Left ventricle myocardium inferior (tissue), 1 donor: ENCODE measurements at regions not wholly inside any gene's neighbourhood (a gene's known extent, or its start where the extent isn't known, plus 50 kb on each side); places are given as distances from the start of the nearest gene placed in this dataset.
A peak's percentile ranks its signal among the peaks of the same experiment; 100 is the strongest.

Experiments
- DNase-seq: peaks from one replicate; pipeline ENCODE4 v3.0.0-alpha.2; 2020
- H3K27ac ChIP-seq: fragments of 200-600 bp; replicated peaks from 2 replicates; pipeline ENCODE4 v1.8.0; 2021
- H3K27me3 ChIP-seq: fragments of 200-600 bp; 2 replicates; pipeline ENCODE4 v1.8.0; 2021; ENCODE audit warnings: low read depth
- H3K36me3 ChIP-seq: fragments of 200-600 bp; 2 replicates; pipeline ENCODE4 v1.8.0; 2021
- H3K4me1 ChIP-seq: fragments of 200-600 bp; 2 replicates; pipeline ENCODE4 v1.8.0; 2021
- H3K4me3 ChIP-seq: fragments of 200-600 bp; 2 replicates; pipeline ENCODE4 v1.8.0; 2021; ENCODE audit warnings: mild to moderate bottlenecking, moderate library complexity
- H3K9me3 ChIP-seq: fragments of 200-600 bp; replicated peaks from 2 replicates; pipeline ENCODE4 v1.8.0; 2021
- intact Hi-C: fragments of 100-400 bp; cut with micrococcal nuclease; formaldehyde crosslinking; loops from one replicate; pipeline ENCODE4 v1.11.0; 2022
- TF ChIP-seq, protein P1 (sequence below): fragments of 200-600 bp; IDR thresholded peaks from 2 replicates; pipeline ENCODE4 v1.8.0; 2021; ENCODE audit warnings: antibody characterized with exemption, mild to moderate bottlenecking, borderline replicate concordance
- donor health status: DM: no; HTN: yes; CAD: no; lungs with severe emphysema.

DNA sequence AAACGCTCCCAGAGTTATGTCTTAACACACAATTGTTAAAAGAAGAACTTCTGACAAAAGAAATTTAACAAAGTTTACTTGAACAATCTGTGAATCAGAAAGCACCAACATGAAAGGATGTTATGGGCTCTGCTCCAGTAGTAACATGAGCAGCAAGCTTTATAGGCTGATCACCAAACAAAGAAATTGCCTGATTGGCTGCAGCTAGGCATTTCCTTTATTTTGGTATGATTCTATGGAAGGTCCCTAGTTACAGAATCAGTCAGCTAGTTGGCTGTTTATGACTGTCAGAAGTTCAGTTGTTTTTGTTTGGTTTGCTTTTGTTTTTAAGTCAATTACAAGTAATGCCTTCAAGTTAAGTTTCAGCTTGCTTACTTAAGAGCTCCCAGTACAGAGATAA is 102.4 kb upstream of the SMC2 start:
- H3K27ac ChIP-seq = no peak overlapping the region
- no peak overlapping the region for H3K4me3 ChIP-seq
- no peaks in the 10 kb centered on the region for H3K9me3 ChIP-seq
- H3K36me3 ChIP-seq = no peaks in the 10 kb centered on the region
- no peak for DNase-seq
- intact Hi-C loops = no loop called here
- no peaks in the 10 kb centered on the region for H3K27me3 ChIP-seq
- H3K4me1 ChIP-seq = no peaks in the 10 kb centered on the region
- TF ChIP-seq, protein P1, sequence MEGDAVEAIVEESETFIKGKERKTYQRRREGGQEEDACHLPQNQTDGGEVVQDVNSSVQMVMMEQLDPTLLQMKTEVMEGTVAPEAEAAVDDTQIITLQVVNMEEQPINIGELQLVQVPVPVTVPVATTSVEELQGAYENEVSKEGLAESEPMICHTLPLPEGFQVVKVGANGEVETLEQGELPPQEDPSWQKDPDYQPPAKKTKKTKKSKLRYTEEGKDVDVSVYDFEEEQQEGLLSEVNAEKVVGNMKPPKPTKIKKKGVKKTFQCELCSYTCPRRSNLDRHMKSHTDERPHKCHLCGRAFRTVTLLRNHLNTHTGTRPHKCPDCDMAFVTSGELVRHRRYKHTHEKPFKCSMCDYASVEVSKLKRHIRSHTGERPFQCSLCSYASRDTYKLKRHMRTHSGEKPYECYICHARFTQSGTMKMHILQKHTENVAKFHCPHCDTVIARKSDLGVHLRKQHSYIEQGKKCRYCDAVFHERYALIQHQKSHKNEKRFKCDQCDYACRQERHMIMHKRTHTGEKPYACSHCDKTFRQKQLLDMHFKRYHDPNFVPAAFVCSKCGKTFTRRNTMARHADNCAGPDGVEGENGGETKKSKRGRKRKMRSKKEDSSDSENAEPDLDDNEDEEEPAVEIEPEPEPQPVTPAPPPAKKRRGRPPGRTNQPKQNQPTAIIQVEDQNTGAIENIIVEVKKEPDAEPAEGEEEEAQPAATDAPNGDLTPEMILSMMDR = no peak

DNA sequence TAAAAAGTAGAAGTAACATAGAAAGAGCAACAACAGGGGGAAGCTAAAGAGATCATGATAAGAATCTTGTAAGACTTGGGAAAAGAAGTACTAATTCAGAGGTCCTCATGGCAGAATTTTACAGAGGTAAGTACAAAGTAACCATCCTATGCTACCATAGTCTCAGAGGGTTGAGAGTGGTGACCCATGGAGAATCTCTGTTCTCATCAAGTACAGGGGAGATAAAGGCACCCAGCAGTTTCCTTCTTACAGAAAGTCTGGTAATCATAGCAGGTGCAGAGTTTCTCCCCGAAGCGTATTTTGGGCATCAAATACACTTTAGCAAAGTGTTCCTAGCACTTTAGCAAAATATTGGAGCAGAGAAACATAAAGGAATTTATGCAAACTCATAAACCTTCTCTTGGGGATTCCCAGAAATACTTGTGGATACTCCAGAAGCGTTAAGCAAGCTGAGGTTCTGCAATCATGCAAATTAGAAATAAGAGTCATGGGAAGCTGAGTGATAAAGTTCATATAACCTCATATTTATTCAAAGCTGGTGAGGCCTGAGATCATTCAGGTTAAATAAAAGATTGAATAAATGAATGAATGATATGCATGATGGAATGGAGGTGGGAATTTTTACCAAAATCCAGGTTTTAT is 101.0 kb upstream of the SMC2 start:
- Histone ChIP-seq H3K9me3 (no peaks in the 10 kb centered on the region), H3K27me3 (no peaks in the 10 kb centered on the region), H3K36me3 (no peaks in the 10 kb centered on the region), H3K27ac (no peak overlapping the region), H3K4me3 (no peak overlapping the region), H3K4me1 (no peaks in the 10 kb centered on the region)
- TF ChIP-seq, protein P1 = no peak
- intact Hi-C loops = no loop called here
- DNase-seq = no peak

DNA sequence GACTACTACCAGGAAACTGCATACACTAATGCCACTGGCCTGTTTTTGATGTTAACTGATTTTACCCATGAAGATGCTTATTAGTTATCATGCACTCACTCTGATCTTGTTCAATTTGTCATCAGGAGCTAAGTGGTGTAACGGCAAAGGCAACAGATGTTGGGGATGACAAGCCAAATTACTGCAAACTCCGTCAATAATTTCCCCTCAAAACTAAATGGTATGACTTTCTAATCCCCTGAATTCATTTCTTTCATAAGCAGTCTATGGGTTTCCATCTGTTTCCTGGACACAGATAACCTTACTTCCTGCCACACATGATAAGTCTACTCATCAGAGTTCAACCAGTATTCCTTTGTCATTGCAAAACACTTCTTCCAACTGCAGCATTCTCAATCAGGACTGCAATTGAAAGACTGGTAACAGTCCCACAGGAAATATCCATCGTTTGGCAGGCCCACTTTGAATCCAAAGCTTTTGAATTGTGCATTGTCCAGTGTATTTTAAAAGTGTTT is 96.2 kb upstream of the SMC2 start:
- intact Hi-C loops = no loop called here
- Histone ChIP-seq H3K27me3 (no peaks in the 10 kb centered on the region), H3K9me3 (no peaks in the 10 kb centered on the region), H3K27ac (no peak overlapping the region), H3K36me3 (no peaks in the 10 kb centered on the region), H3K4me3 (no peak overlapping the region), H3K4me1 (no peaks in the 10 kb centered on the region)
- TF ChIP-seq, protein P1 = no peak
- no peak for DNase-seq

DNA sequence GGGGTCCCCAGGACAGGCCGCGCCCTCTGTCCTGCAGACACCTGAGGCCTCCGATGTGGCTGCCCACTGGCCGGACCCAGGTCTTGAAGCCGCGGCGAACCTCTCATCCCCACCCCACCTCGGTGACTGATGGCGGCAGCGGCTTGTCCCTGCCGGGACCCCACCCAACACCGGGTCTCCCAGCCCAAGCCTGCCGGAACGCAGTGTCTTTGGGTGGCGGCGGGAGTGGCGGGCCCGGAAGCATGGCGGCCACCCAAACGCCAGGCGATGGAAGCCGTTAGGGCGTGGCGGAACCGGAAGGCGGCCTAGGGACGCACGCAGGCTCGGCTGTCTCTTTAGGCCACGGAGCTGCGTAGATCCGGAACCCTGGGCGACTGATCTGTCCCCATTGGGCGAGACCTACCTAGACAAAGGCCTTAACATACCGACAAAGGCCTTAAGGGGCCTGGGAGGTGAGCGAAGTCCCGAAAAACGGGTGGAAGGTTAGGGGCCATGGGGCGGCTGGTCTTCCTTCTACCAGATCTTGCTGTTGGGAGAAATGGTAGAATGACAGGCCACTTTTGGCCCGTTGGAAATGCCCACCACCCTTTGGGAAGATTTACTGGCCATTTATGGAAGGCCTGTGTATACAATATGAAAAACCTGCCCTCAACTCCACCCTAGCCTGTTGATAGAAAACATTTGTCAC is 94.6 kb upstream of the SMC2 start:
- H3K4me1 ChIP-seq = no peaks in the 10 kb centered on the region
- no peaks in the 10 kb centered on the region for H3K36me3 ChIP-seq
- TF ChIP-seq, protein P1 = no peak
- H3K9me3 ChIP-seq = no peaks in the 10 kb centered on the region
- peak; percentile 10 for DNase-seq
- no peak overlapping the region for H3K27ac ChIP-seq
- H3K4me3 ChIP-seq = no peak overlapping the region
- H3K27me3 ChIP-seq = no peaks in the 10 kb centered on the region
- intact Hi-C loops = no loop called here

DNA sequence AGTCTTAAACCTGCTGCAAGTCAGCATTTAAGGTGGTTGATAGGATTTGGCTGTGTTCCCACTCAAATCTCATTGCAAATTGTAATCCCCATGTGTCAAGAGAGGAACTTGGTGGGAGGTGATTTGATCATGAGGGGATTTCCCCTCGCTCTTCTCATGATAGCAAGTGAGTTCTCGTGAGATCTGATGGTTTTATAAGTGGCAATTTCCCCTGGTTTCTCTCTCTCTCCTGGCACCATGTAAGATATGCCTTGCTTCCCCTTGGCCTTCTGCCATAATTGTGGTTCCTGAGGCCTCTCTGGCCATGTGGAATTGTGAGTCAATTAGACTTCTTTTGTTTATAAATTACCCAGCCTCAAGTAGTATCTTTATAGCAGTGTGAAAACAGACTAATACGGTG is 84.3 kb upstream of the SMC2 start:
- Histone ChIP-seq H3K36me3 (no peaks in the 10 kb centered on the region), H3K4me3 (no peak overlapping the region), H3K27ac (no peak overlapping the region), H3K27me3 (no peaks in the 10 kb centered on the region), H3K9me3 (no peaks in the 10 kb centered on the region), H3K4me1 (no peaks in the 10 kb centered on the region)
- no peak for DNase-seq
- TF ChIP-seq, protein P1 = no peak
- intact Hi-C loops = no loop called here
